Adipocyte (in vitro differentiated cells): ENCODE measurements at regions not wholly inside any gene's neighbourhood (a gene's known extent, or its start where the extent isn't known, plus 50 kb on each side); places are given as distances from the start of the nearest gene placed in this dataset.

Experiments used
- DNase-seq: peaks from one replicate; pipeline ENCODE4 v3.0.0-alpha.2; 2015; ENCODE audit warnings: low read depth
- H3K27me3 ChIP-seq: replicated peaks from 2 replicates; pipeline ENCODE4 v1.7.0; 2013; ENCODE audit warnings: mild to moderate bottlenecking, low read length, moderate library complexity; ENCODE audit not compliant: control insufficient read depth, insufficient read depth
- H3K36me3 ChIP-seq: 2 replicates; pipeline ENCODE4 v1.7.0; 2013; ENCODE audit warnings: low read length, mild to moderate bottlenecking, moderate library complexity; ENCODE audit not compliant: control insufficient read depth, insufficient read depth, severe bottlenecking
- H3K4me1 ChIP-seq: 2 replicates; pipeline ENCODE4 v1.7.0; 2013; ENCODE audit warnings: mild to moderate bottlenecking, low read length, moderate library complexity; ENCODE audit not compliant: control insufficient read depth, insufficient read depth
- H3K4me3 ChIP-seq: 2 replicates; pipeline ENCODE4 v1.7.0; 2013; ENCODE audit warnings: mild to moderate bottlenecking, low read length, moderate library complexity
- H3K9ac ChIP-seq: 2 replicates; pipeline ENCODE4 v1.7.0; 2013; ENCODE audit warnings: mild to moderate bottlenecking, low read length, moderate library complexity
- H3K9me3 ChIP-seq: 2 replicates; pipeline ENCODE4 v1.7.0; 2013; ENCODE audit warnings: mild to moderate bottlenecking, low read length, moderate library complexity; ENCODE audit not compliant: control insufficient read depth

DNA sequence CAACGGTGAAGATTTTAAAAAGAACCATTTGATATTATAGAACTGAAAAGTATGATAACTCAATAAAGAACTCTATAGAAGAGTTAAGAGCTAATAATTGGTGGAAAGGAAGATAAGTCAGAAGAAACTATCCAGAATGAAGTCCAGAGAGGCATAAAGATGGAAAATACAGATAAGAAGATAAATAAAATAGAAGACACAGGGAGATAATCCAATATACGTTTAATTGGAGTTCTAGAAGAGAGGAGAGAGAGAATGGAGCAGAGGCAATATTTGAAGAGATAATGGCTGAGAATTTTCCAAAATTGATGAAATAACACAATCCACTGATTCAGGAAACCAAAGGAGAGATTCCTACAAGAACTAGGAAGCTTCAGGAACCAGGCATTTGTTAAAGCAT lies 49.8 kb upstream of the EPHB3 start:
- peaks cover 2% of the 10 kb centered on the region for H3K4me1 ChIP-seq

More for the DNA sequence above, 49.8 kb upstream of the EPHB3 start:
- Histone ChIP-seq H3K36me3 (no peaks in the 10 kb centered on the region), H3K9me3 (peaks cover 19% of the 10 kb centered on the region), H3K9ac (no peak overlapping the region), H3K27me3 (peaks cover 43% of the 10 kb centered on the region), H3K4me3 (no peak overlapping the region)
- no peak for DNase-seq
